Osteocyte (in vitro differentiated cells): ENCODE measurements at regions not wholly inside any gene's neighbourhood (a gene's known extent, or its start where the extent isn't known, plus 50 kb on each side); places are given as distances from the start of the nearest gene placed in this dataset.
A peak's percentile ranks its signal among the peaks of the same experiment; 100 is the strongest.

Source experiments
- DNase-seq: peaks from one replicate; pipeline ENCODE4 v3.0.0; 2021; ENCODE audit warnings: mixed read lengths; ENCODE audit not compliant: unreplicated experiment; ENCODE audit errors: extremely low spot score
- H3K27ac Mint-ChIP-seq: one replicate; pipeline ENCODE4 v1.8.0; 2021; ENCODE audit warnings: mild to moderate bottlenecking, mixed read lengths; ENCODE audit not compliant: unreplicated experiment
- H3K27me3 Mint-ChIP-seq: one replicate; pipeline ENCODE4 v1.8.0; 2021; ENCODE audit warnings: mixed read lengths; ENCODE audit not compliant: unreplicated experiment
- H3K36me3 Mint-ChIP-seq: one replicate; pipeline ENCODE4 v1.8.0; 2021; ENCODE audit warnings: mixed read lengths; ENCODE audit not compliant: unreplicated experiment
- H3K4me1 Mint-ChIP-seq: one replicate; pipeline ENCODE4 v1.8.0; 2021; ENCODE audit warnings: mixed read lengths; ENCODE audit not compliant: unreplicated experiment
- H3K4me3 Mint-ChIP-seq: one replicate; pipeline ENCODE4 v1.8.0; 2021; ENCODE audit warnings: mild to moderate bottlenecking, moderate library complexity, mixed read lengths; ENCODE audit not compliant: unreplicated experiment
- H3K9me3 Mint-ChIP-seq: one replicate; pipeline ENCODE4 v1.8.0; 2021; ENCODE audit warnings: mixed read lengths; ENCODE audit not compliant: unreplicated experiment
- TF ChIP-seq, protein P1 (sequence below): fragments of 200-600 bp; sonication (generic); IDR thresholded peaks from 2 replicates; pipeline ENCODE4 v1.5.0; 2021; ENCODE audit warnings: antibody characterized with exemption, mild to moderate bottlenecking, moderate library complexity

DNA sequence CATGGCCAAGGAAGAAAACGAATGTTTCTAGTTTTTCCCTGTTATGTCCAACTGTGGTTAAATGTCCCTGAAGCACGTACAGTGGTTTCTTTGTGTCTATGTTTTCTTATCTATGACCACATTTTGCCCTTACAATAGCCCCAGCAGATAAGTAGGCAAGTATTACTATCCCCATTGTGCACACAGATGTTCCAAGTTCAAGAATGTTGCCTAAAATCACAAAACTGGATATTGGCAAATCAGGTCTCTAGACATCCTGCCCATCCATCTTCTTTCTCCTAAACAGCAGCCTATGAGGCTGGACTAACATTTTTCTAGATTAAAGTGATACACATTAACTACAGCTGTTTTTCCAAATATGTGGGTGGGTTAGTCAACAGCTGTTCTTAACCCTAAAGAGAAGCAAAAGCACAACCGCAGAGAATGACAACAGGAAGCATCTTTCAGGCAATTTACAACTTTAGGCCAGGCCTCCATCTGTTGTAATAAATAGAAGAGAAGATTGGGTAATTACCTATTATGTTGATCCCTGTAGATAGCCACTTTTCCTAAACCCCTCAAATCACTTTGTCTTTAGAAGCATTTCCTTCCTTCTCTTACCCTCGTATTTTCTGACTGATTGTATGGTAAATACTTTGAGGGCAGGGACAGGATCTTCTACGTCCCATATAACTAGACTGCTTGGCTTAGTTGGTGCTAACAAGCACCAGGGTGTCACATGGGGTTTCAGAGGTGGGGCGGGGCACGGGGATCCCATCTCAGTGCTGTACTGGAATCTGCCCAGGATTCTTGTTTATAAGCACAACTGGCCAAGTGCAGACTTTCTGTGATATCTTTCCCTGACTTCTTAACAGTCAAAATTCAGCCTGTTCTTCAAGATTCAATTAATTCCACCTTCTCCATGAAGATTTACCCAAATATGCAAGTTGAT is 132.1 kb upstream of the SETBP1 start:
- TF ChIP-seq, protein P1, sequence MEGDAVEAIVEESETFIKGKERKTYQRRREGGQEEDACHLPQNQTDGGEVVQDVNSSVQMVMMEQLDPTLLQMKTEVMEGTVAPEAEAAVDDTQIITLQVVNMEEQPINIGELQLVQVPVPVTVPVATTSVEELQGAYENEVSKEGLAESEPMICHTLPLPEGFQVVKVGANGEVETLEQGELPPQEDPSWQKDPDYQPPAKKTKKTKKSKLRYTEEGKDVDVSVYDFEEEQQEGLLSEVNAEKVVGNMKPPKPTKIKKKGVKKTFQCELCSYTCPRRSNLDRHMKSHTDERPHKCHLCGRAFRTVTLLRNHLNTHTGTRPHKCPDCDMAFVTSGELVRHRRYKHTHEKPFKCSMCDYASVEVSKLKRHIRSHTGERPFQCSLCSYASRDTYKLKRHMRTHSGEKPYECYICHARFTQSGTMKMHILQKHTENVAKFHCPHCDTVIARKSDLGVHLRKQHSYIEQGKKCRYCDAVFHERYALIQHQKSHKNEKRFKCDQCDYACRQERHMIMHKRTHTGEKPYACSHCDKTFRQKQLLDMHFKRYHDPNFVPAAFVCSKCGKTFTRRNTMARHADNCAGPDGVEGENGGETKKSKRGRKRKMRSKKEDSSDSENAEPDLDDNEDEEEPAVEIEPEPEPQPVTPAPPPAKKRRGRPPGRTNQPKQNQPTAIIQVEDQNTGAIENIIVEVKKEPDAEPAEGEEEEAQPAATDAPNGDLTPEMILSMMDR, result no peak
- no peak for DNase-seq
- peaks cover 8% of the 10 kb centered on the region for H3K9me3 Mint-ChIP-seq
- H3K27ac Mint-ChIP-seq, result peak overlapping the region; percentile 36
- H3K4me3 Mint-ChIP-seq, result no peak overlapping the region
- H3K4me1 Mint-ChIP-seq, result peaks cover 35% of the 10 kb centered on the region
- H3K27me3 Mint-ChIP-seq, result no peaks in the 10 kb centered on the region
- H3K36me3 Mint-ChIP-seq, result no peaks in the 10 kb centered on the region

DNA sequence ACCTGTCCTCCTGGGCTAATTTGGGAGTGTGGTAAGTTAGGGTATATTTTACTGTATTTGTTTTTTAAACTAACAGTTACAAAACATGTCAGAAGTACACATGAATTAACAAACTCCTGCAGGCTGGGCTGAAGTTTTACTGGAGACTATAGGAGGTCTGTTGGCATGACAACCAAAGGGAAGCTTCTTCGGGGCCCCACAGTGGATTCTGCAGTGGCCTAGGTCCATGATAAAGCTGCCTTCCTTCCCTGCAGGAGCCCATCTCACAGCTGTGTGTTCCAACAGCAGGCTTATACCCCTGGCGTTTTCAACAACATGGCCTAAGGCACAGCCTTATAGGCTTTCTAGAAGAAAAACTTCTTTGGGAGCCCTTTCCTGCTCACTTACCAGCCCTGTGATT is 128.0 kb upstream of the SETBP1 start:
- Mint-ChIP-seq H3K4me3 (no peak overlapping the region), H3K9me3 (peaks cover 5% of the 10 kb centered on the region), H3K27ac (peak overlapping the region; percentile 54), H3K4me1 (peaks cover 28% of the 10 kb centered on the region), H3K27me3 (no peaks in the 10 kb centered on the region), H3K36me3 (no peaks in the 10 kb centered on the region)
- no peak for DNase-seq
- TF ChIP-seq, protein P1, result no peak

- no peak overlapping the region for H3K4me3 Mint-ChIP-seq
- no peaks in the 10 kb centered on the region for H3K27me3 Mint-ChIP-seq
- no peaks in the 10 kb centered on the region for H3K36me3 Mint-ChIP-seq
- TF ChIP-seq, protein P1, result no peak
- H3K9me3 Mint-ChIP-seq, result no peaks in the 10 kb centered on the region
- peaks cover 28% of the 10 kb centered on the region for H3K4me1 Mint-ChIP-seq
- H3K27ac Mint-ChIP-seq, result no peak overlapping the region
- DNase-seq, result no peak
Measured at GRCh38 chr18:44556296-44556695, 124.4 kb upstream of the SETBP1 start.

GRCh38 chr18:44557616-44558151 is 123.0 kb upstream of the SETBP1 start:
- H3K36me3 Mint-ChIP-seq, result no peaks in the 10 kb centered on the region
- H3K4me3 Mint-ChIP-seq, result no peak overlapping the region
- TF ChIP-seq, protein P1, result no peak
- H3K4me1 Mint-ChIP-seq, result peaks cover 21% of the 10 kb centered on the region
- H3K27ac Mint-ChIP-seq, result no peak overlapping the region
- H3K27me3 Mint-ChIP-seq, result no peaks in the 10 kb centered on the region
- H3K9me3 Mint-ChIP-seq, result no peaks in the 10 kb centered on the region
- no peak for DNase-seq

DNA sequence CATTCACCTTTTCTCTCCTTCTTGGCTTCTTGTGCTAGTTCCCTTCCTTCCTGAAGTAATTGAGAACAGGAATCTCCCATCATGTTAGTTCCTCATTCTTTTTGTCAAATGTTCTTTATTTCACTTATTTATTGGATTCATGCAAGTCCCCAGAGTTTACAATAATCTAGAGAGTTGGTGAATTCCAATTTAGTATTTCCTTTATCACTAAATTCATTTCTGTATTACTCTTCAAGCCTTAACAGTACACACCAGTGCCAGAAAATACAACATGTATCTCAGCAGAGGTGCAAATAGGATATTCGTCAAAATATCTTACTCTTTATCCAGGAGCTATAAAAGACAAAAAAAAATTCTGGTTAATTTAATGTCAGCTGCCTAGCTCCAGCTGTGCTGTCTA is 121.9 kb upstream of the SETBP1 start:
- no peaks in the 10 kb centered on the region for H3K36me3 Mint-ChIP-seq
- H3K4me1 Mint-ChIP-seq, result peaks cover 15% of the 10 kb centered on the region
- H3K27ac Mint-ChIP-seq, result no peak overlapping the region
- TF ChIP-seq, protein P1, result no peak
- H3K9me3 Mint-ChIP-seq, result peaks cover 3% of the 10 kb centered on the region
- no peaks in the 10 kb centered on the region for H3K27me3 Mint-ChIP-seq
- no peak for DNase-seq
- H3K4me3 Mint-ChIP-seq, result no peak overlapping the region
